GM18858 (cell line): ENCODE measurements at regions not wholly inside any gene's neighbourhood (a gene's known extent, or its start where the extent isn't known, plus 50 kb on each side); places are given as distances from the start of the nearest gene placed in this dataset.
"Not testable (repeated sequence)": the region's sequence is repeated elsewhere in the genome, so short reads cannot be mapped to it uniquely, and the experiment has no call there.

ENCODE experiments used
- ATAC-seq: cut with Tn5 transposase; IDR thresholded peaks from one replicate; pipeline ENCODE4 v1.9.1; 2021; ENCODE audit not compliant: unreplicated experiment

GRCh38 chr1:101474039-101474665 is 237.3 kb downstream of the S1PR1 start:
- ATAC-seq = peak; percentile 81

DNA sequence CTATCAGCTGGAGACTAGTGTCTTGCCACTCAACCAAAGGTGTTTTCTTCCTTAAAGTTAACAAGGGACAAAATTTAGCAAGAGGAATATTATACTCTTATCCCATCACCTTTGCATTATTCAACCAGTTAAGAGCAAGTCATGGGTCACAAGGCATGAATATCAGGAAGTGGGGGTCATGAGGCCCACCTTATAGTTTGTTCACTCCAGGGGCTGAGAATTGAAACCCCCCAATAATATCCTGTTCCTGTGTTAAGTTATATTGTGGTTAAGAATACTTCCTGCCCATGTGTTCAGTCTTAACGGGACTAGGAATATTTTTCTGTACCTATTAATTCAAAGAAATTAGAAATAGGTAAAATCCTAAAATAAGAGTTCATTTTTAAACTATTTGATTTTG is 239.7 kb downstream of the S1PR1 start:
- ATAC-seq = no peak

DNA sequence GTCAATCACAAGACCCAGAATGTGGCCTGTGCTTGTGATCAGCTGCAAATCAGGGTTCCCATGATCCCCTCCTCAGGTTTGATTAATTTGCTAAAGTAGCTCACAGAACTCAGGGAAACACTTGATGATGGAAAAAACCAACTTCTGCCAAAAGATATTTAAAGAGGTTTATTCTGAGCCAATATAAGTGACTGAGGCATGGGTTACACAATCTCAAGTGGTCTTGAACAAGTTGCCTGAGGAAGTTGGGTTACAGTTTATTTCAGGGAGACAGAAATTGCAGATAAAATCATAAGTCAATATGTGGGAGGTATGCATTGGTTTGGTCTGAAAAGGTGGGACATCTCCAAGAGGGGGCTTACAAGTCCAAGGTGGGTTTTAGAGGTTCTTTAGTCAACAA is 243.1 kb downstream of the S1PR1 start:
- no peak for ATAC-seq

GRCh38 chr1:101482306-101482705 is 245.5 kb downstream of the S1PR1 start:
- ATAC-seq = no peak

GRCh38 chr1:101483982-101484688 is 247.3 kb downstream of the S1PR1 start:
- ATAC-seq = no peak

DNA sequence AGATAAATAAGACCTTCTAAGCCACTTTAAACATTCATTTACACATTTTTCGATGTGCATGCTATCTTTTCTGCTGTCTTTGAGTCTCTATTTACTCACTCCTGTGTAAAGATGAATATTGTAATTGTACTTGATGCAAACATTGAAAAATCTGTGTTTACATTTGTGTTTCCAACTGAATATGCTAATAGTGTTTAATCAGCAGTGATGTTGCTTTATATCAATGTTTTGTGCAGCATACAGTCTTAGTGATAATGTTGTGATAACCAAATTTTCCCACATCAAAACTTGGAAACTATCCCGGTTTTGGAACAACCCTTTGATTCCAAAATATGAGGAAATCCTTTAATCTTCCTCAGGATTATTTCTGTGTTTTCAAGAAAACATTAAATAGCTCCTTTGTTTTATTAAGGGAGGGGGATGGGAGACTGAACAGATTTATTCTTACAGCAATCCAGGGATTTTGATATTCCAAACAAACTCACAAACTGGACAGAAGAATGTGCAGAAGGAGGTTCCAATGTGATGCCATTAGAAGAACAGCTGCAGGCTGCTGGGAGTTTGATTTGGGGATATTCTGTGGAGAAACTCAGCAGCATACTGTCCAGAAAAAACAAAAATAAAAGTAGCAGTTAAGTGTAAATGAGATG is 248.0 kb downstream of the S1PR1 start:
- ATAC-seq = no peak

- ATAC-seq = no peak
These were observed 248.9 kb downstream of the S1PR1 start for GRCh38 chr1:101485712-101486111.

- ATAC-seq = not testable (repeated sequence)
These were observed 255.3 kb downstream of the S1PR1 start for GRCh38 chr1:101492144-101492543.

DNA sequence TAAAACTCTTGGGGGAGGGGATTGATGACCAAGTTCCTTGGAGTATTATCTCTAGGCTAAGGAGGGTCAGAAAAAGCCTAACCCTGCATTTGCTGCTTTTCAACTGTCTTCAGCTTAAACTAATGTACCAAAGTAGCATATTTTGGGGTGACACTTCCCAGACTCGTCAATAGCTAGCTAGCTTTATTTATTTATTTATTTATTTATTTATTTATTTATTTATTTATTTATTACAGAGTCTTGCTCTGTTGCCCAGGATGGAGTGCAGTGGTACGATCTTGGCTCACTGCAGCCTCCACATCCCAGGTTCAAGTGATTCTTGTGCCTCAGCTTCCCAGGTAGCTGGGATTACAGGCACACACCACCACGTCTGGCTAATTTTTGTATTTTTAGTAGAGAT is 257.1 kb downstream of the S1PR1 start:
- not testable (repeated sequence) for ATAC-seq

GRCh38 chr1:101496109-101496508 is 259.3 kb downstream of the S1PR1 start:
- no peak for ATAC-seq

DNA sequence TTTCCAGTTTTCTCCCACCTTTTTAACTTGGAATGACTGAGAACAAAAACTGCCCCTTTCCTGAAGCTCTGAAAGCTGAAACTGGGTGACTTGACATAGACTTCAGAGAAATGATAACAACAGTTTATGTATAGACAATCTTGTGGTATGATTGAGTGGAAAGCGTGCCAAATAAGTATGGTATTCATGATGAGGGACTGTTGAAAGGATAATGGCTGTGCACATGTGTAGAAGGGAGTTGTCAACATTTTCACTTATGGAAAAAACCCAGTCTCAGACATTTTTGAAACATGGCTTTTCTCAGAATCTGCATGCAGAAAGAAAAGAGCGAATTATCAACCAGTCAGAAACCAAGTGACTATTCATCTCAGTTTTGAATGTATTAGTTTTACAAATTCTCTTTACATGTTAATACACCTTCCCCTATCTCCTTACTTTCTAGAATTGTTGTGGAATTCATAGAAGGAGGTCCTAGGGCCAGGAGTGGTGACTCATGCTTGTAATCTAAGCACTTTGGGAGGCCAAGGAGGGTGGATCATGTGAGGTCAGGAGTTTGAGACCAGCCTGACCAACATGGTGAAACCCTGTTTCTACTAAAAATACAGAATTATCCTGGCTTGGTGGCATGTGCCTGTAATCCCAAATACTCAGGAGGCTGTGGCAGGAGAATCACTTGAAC is 261.2 kb downstream of the S1PR1 start:
- no peak for ATAC-seq

DNA sequence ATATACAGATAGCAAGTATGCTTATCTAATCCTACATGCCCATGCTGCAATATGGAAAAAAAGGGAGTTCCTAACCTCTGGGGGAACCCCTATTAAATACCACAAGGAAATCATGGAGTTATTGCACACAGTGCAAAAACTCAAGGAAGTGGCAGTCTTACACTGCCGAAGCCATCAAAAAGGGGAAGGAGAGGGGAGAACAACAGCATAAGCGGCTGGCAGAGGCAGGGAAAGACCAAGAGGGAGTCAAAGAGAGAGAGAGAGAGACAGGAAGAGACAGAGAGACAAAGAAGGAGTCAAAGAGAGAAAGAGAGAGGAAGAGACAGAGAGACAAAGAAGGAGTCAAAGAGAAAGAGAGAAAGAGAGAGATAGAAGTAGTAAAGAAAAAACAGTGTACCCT is 267.3 kb downstream of the S1PR1 start:
- not testable (repeated sequence) for ATAC-seq

DNA sequence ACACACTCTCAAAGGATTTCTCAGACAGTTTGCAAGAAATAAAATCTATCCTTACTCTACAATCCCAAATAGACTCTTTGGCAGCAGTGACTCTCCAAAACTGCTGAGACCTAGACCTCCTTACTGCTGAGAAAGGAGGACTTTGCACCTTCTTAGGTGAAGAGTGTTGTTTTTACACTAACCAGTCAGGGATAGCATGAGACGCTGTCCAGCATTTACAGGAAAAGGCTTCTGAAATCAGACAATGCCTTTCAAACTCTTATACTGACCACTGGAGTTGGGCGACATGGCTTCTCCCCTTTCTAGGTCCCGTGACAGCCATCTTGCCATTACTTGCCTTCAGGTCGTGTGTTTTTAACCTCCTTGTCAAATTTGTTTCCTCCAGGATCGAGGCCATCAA is 268.4 kb downstream of the S1PR1 start:
- ATAC-seq = not testable (repeated sequence)

GRCh38 chr1:101506541-101507164 is 269.8 kb downstream of the S1PR1 start:
- ATAC-seq = peak; percentile 59

DNA sequence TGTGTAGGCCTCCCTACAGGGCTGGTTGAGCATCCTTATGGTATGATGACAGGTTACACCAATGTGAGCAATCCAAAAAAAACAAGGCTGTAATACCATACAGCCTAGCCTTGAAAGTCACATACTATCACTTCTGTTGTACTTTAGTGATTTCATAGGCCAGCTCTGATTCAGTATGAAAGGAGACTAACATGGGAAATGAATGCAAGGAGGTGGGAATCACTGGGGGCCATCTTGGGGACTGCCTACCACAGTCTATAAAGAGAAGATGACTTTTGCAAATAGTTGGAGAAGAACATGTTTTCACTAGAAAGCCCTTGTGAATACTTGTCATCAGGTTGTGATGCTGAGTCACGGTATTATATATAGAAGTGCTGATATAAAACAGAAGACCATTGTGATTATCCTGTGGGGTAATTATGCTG is 270.7 kb downstream of the S1PR1 start:
- no peak for ATAC-seq

- ATAC-seq = no peak
These were observed 272.1 kb downstream of the S1PR1 start for GRCh38 chr1:101508913-101509312.

DNA sequence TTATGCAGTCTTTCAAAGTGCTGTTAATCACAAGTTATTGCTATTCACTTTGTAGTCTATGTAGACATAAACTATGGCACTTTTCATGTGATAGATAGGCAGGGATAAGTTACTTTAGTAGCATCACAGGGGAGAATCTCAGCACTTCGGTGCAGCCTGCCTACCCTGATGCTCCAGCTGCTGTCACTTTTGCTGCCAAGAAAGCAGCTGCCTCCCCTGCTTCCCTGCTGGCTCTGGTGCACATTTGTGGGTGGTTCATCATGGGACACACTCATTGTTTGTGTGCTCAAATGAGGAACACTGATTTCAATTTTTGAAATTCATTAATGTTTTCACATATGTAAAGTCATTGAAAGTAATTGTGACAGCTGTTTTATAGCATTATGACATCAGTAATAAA is 272.6 kb downstream of the S1PR1 start:
- ATAC-seq = no peak

DNA sequence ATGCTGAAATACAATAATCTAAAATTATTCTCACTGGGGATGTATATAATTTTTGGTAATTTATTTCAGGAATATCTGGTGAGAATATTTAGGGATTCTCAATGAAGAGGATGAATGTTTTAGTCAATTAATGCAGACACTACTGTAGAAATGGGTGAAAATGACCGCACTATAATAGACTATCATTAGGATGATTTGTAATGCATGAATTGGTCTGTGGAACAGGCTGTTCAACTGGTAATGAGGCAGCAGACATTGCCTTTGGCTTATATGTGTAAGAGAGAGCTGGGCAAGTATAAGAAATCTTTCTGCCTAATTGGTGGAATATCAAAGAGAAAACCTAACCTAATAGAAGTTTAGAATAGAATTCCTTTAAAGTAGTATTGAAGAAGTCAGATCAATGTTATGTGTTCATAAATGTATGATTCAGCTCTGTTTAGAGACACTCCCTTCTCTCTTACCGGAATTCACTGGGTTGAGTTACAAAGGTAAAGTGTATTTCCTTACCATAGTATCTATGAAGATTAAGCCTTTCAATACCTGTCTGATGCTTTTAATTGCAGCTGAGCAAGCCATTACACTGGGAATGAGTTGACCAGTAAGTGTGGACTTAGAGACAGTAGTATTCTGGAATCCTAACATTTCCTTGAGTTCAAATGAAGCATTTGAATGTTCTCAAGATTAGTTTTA is 274.5 kb downstream of the S1PR1 start:
- ATAC-seq = no peak

DNA sequence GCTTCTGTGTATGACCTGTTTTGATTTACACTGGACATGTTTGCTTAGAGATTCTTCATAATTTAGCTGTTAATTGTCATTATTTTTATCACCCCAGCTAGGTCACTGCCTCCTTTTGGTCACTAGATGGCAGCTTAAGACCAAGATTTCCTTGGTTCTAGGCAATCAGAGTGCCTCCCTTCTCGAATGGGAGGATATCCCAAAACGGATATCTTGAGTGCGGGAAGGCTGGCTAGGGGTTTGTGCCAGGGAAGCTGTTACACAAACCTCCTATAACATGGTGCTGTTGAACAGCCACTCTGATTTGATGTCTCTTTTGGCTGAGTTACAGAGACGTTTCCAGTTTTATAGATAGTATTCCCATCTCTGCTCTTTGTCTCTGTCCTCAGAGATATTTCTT is 283.5 kb downstream of the S1PR1 start:
- ATAC-seq = peak; percentile 89

DNA sequence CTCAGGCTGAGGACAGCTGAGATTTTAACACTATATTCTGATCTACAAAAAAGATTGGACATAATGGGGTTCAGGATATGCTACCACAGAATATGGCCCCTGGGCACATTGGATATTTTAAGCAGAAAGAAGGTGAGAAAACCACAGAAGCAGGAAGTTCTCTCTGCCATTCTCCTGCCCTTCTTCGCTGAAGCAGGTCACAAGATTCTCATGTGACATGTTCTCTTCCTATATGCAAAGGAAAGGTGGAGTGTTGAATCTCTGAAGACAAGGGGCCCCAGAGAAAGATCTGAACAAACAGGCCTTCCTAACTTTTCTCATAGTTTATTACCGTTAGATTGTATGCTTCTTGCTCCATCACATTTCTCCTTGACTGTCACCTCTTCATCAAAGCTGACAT is 285.7 kb downstream of the S1PR1 start:
- ATAC-seq = no peak

DNA sequence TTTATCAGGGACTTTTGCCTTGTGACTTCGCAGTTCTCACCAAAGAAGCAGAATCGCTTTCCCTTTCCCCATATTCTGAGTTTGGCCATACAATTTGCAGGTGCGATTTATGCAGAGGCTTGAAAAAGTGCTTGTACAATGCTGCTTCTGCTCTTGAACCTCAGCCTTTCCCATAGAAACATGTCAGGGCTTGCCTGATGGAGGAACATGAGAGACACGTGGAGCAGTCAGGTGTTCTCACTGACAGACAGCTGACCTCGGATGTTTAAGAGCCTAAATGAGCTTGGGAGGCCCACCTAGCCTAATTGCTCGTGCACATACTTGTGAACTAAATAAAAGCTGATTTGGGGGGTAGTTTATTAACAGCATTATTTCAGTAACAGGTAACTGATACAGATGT is 290.0 kb downstream of the S1PR1 start:
- ATAC-seq = no peak
